Heart left ventricle (tissue), 16 donors: ENCODE measurements at regions not wholly inside any gene's neighbourhood (a gene's known extent, or its start where the extent isn't known, plus 50 kb on each side); places are given as distances from the start of the nearest gene placed in this dataset.

Experiments
- ATAC-seq, 4 donors: fragments of 200-7000 bp; cut with Tn5 transposase; one replicate each; pipeline ENCODE4 v1.9.1; 2020 to 2022; ENCODE audit warnings: moderate library complexity in 4 of 4, mild to moderate bottlenecking in 3 of 4, moderate number of reproducible peaks in 1 of 4
- DNase-seq, 5 donors: peaks; one replicate each; pipeline ENCODE4 v3.0.0-alpha.2; 2020
- H3K27ac ChIP-seq, 12 donors: fragments of 200-600 bp; sonication (generic) in 4 of 12; one replicate each; pipeline versions ENCODE4 v1.5.0 to v1.8.0; 2016 to 2022; ENCODE audit warnings: mild to moderate bottlenecking in 2 of 12
- H3K27me3 ChIP-seq, 9 donors: fragments of 200-600 bp; sonication (generic) in 2 of 9; one replicate each; pipeline versions ENCODE4 v1.5.1 to v1.8.0; 2016 to 2022; ENCODE audit warnings: mild to moderate bottlenecking in 3 of 9
- H3K36me3 ChIP-seq, 9 donors: fragments of 200-600 bp; sonication (generic) in 2 of 9; one replicate each; pipeline versions ENCODE4 v1.5.0 to v1.8.0; 2018 to 2022; ENCODE audit warnings: mild to moderate bottlenecking in 2 of 9
- H3K4me1 ChIP-seq, 12 donors: fragments of 200-600 bp; sonication (generic) in 4 of 12; one replicate each; pipeline versions ENCODE4 v1.5.0 to v1.8.0; 2016 to 2022; ENCODE audit warnings: mild to moderate bottlenecking in 3 of 12
- H3K4me3 ChIP-seq, 12 donors: fragments of 200-600 bp; sonication (generic) in 4 of 12; one replicate each; pipeline versions ENCODE4 v1.5.0 to v1.8.0; 2017 to 2022; ENCODE audit warnings: mild to moderate bottlenecking in 9 of 12, moderate library complexity in 4 of 12
- H3K9me3 ChIP-seq, 12 donors: fragments of 200-600 bp; sonication (generic) in 4 of 12; one replicate each; pipeline versions ENCODE4 v1.5.0 to v1.8.0; 2016 to 2022; ENCODE audit warnings: mild to moderate bottlenecking in 1 of 12
- CTCF ChIP-seq, 12 donors: fragments of 200-600 bp; sonication (generic) in 4 of 12; IDR thresholded peaks; one replicate each; pipeline versions ENCODE4 v1.5.0 to v1.8.0; 2018 to 2022; ENCODE audit warnings: antibody characterized with exemption in 12 of 12, mild to moderate bottlenecking in 5 of 12
- POLR2A ChIP-seq, 2 donors: fragments of 450-650 bp; IDR thresholded peaks; one replicate each; pipeline ENCODE4 v1.6.1; 2017; ENCODE audit warnings: antibody characterized with exemption in 2 of 2, mild to moderate bottlenecking in 2 of 2, moderate library complexity in 2 of 2
- WGBS, 4 donors: extraction: QIAGEN DNeasy Blood & Tissue Kit in 2 of 4; methylation state at CpG; one replicate each; pipeline versions ENCODE4 v1.1.5 to v1.1.7; 2013 to 2018; 5-methylcytosine and 5-hydroxymethylcytosine counted together
- intact Hi-C, 10 donors: fragments of 100-400 bp; cut with DNase I; formaldehyde crosslinking; loops; one replicate each; pipeline versions ENCODE4 v1.11.1 to v1.14.2; 2022
- donor health status: ischemic (EF 13 %, LVEDD 7.1; RV severe dilation, severe dysfunction).
- donor health status: healthy with polysubstance abuse.
- donor health status: DM: no; HTN: yes; CAD: no.
- donor health status: DM: no; HTN: no; CAD: no.
- donor health status: ischemic (EF 25% LVEDD 6.9; RV normal size, moderate dysfunction).
- donor health status: ischemic (EF 25% LVEDD 5.7; RV mildly dilated, moderate dysfunction).
- donor health status: healthy.
- donor health status: DM: yes; HTN: yes; CAD: no.
- donor health status: ischemic (EF 35%, LVEDD 5.7; RV mildly dilated, moderate dysfunction).
- donor health status: nonischemic (EF 11% LVEDD 7.7; RV severe dilation, severe dysfunction).
- donor health status: DM: yes; HTN: yes; CAD: no.
- donor health status: PGD.
- donor health status: ischemic (EF 29% LVEDD 5.4; RV normal size, mild dysfunction).
- donor health status: nonischemic (EF 23%, LVEDD 6.1; RV moderate dilation, normal function).

- 63 to 70% (median 66%) methylated on average over 1 of the region's 1 CpG for WGBS, 4 donors
Observed at GRCh38 chr4:62913065-62913464, 1496.2 kb downstream of the TECRL start.

GRCh38 chr4:62912531-62912930 lies 1496.7 kb downstream of the TECRL start:
- no peak overlapping the region for H3K4me3 ChIP-seq
- 14 to 29% (median 18%) methylated on average over 1 of the region's 1 CpG for WGBS, 4 donors

More at GRCh38 chr4:62913065-62913464, 1496.2 kb downstream of the TECRL start:
- Histone ChIP-seq H3K9me3 (no peaks in the 10 kb centered on the region), H3K4me1 (no peaks in the 10 kb centered on the region), H3K27ac (no peak overlapping the region), H3K36me3 (no peaks in the 10 kb centered on the region), H3K27me3 (no peaks in the 10 kb centered on the region), H3K4me3 (no peak overlapping the region)
- intact Hi-C loops: no loop called here
- ATAC-seq (no peak), DNase-seq (no peak)
- TF ChIP-seq CTCF (IDR thresholded peaks at IDR 0.05): no peak
- TF ChIP-seq POLR2A (IDR thresholded peaks at IDR 0.05): no peak

GRCh38 chr4:62909238-62909637 lies 1500.0 kb downstream of the TECRL start:
- 74 to 83% (median 78%) methylated on average over 3 of the region's 3 CpGs for WGBS, 4 donors
- Histone ChIP-seq H3K4me1 (no peaks in the 10 kb centered on the region), H3K4me3 (no peak overlapping the region), H3K27ac (no peak overlapping the region), H3K27me3 (no peaks in the 10 kb centered on the region), H3K36me3 (no peaks in the 10 kb centered on the region), H3K9me3 (no peaks in the 10 kb centered on the region)
- TF ChIP-seq POLR2A (IDR thresholded peaks at IDR 0.05) (no peak), CTCF (IDR thresholded peaks at IDR 0.05) (no peak)
- intact Hi-C loops: no loop called here
- DNase-seq (no peak), ATAC-seq (no peak)

More at GRCh38 chr4:62912531-62912930, 1496.7 kb downstream of the TECRL start:
- intact Hi-C loops: no loop called here
- TF ChIP-seq POLR2A (IDR thresholded peaks at IDR 0.05) (no peak), CTCF (IDR thresholded peaks at IDR 0.05) (no peak)
- ATAC-seq (no peak), DNase-seq (no peak)
- Histone ChIP-seq H3K36me3 (no peaks in the 10 kb centered on the region), H3K27me3 (no peaks in the 10 kb centered on the region), H3K9me3 (no peaks in the 10 kb centered on the region), H3K4me1 (no peaks in the 10 kb centered on the region), H3K27ac (no peak overlapping the region)

DNA sequence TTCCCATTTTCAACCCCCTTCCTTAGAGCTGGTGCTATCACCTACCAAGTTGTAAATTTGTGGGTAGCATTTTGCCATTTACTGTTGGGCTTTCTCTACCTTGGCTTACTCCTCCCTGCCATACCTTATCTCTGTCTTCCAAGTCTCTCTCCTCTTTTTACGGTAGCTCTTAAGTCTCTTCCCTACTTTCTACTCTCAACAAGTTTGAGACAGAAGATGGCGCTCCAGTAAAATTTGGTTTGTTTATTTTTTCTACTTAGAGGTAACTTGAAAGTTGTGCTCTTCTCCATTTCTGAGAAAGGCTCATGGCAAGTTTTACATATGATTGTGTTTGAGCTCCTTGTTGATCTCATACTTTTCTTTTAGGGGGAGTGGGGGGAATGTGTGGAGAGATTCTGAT lies 1508.1 kb downstream of the TECRL start:
- 67 to 89% (median 82%) methylated on average over 2 of the region's 2 CpGs for WGBS, 4 donors
- Histone ChIP-seq H3K9me3 (peaks cover 0 to 10% (median 0%) of the 10 kb centered on the region in 12 donors), H3K27me3 (no peaks in the 10 kb centered on the region), H3K4me1 (no peaks in the 10 kb centered on the region), H3K4me3 (no peak overlapping the region), H3K27ac (no peak overlapping the region), H3K36me3 (no peaks in the 10 kb centered on the region)
- ATAC-seq (no peak), DNase-seq (no peak)
- TF ChIP-seq POLR2A (IDR thresholded peaks at IDR 0.05) (no peak), CTCF (IDR thresholded peaks at IDR 0.05) (no peak)
- intact Hi-C loops: no loop called here
